Fibroblast of lung (primary cell): ENCODE measurements at regions not wholly inside any gene's neighbourhood (a gene's known extent, or its start where the extent isn't known, plus 50 kb on each side); places are given as distances from the start of the nearest gene placed in this dataset.

Experiments used
- EZH2 ChIP-seq: IDR thresholded peaks from 2 replicates; pipeline ENCODE4 v1.5.1; 2012; ENCODE audit warnings: low read length, control low read depth, mild to moderate bottlenecking; ENCODE audit errors: missing control alignments
- TF ChIP-seq, protein P1 (sequence below), 2 donors: IDR thresholded peaks in 1 of 2; conservative IDR thresholded peaks in 1 of 2; 1 replicate in 1 of 2; 2 replicates in 1 of 2; pipeline ENCODE4 v1.5.1; 2011 to 2012; ENCODE audit warnings: low read length in 2 of 2, control low read depth in 1 of 2, inconsistent platforms in 1 of 2, low read depth in 1 of 2, mild to moderate bottlenecking in 1 of 2

- TF ChIP-seq, protein P1, sequence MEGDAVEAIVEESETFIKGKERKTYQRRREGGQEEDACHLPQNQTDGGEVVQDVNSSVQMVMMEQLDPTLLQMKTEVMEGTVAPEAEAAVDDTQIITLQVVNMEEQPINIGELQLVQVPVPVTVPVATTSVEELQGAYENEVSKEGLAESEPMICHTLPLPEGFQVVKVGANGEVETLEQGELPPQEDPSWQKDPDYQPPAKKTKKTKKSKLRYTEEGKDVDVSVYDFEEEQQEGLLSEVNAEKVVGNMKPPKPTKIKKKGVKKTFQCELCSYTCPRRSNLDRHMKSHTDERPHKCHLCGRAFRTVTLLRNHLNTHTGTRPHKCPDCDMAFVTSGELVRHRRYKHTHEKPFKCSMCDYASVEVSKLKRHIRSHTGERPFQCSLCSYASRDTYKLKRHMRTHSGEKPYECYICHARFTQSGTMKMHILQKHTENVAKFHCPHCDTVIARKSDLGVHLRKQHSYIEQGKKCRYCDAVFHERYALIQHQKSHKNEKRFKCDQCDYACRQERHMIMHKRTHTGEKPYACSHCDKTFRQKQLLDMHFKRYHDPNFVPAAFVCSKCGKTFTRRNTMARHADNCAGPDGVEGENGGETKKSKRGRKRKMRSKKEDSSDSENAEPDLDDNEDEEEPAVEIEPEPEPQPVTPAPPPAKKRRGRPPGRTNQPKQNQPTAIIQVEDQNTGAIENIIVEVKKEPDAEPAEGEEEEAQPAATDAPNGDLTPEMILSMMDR (conservative IDR thresholded peaks at IDR 0.05 in 1 of 2, IDR thresholded peaks at IDR 0.05 in 1 of 2; ENCODE audit: low read depth in 1 of 2, low read length in 2 of 2) = no peak
- no peak for TF ChIP-seq EZH2
Measured at GRCh38 chr15:39115379-39116057, 465.4 kb upstream of the THBS1 start.
